H1 (cell line): ENCODE measurements at regions not wholly inside any gene's neighbourhood (a gene's known extent, or its start where the extent isn't known, plus 50 kb on each side); places are given as distances from the start of the nearest gene placed in this dataset.
A peak's percentile ranks its signal among the peaks of the same experiment; 100 is the strongest.

Experiments used
- CTCF ChIA-PET: fragments of 300-600 bp; sonication (Branson Sonifier 250); formaldehyde crosslinking; loops from one replicate; lab custom pipeline; 2021; ENCODE audit not compliant: partially characterized antibody; lab: Charles Lee
- POLR2A ChIA-PET: fragments of 300-600 bp; sonication (Branson Sonifier 250); formaldehyde crosslinking; loops from one replicate; lab custom pipeline; 2021; ENCODE audit warnings: inconsistent platforms; ENCODE audit not compliant: partially characterized antibody; lab: Charles Lee
- DNase-seq, 2 experiments: peaks; one replicate each; pipeline versions ENCODE4 v3.0.0 to v3.0.0-alpha.2; 2010 to 2022; ENCODE audit warnings: low spot score in 2 of 2, low read depth in 1 of 2, mixed read lengths in 1 of 2
- FAIRE-seq: peaks from 2 replicates; lab custom pipeline; 2011; peaks lifted over from hg19 to GRCh38; lab: Jason Lieb, UNC
- H2AFZ ChIP-seq: 2 replicates; pipeline ENCODE4 v1.8.1; 2012; ENCODE audit warnings: low read length, inconsistent platforms
- H2AK5ac ChIP-seq: 2 replicates; pipeline ENCODE4 v1.6.1; 2013; ENCODE audit warnings: low read depth, low read length
- H2BK120ac ChIP-seq: replicated peaks from 2 replicates; pipeline ENCODE3; 2013; ENCODE audit warnings: low read depth, low read length, inconsistent platforms
- H2BK12ac ChIP-seq: 2 replicates; pipeline ENCODE4 v1.6.1; 2013; ENCODE audit warnings: low read depth, low read length
- H2BK15ac ChIP-seq: 2 replicates; pipeline ENCODE4 v1.6.1; 2013; ENCODE audit warnings: low read length
- H2BK20ac ChIP-seq: 2 replicates; pipeline ENCODE4 v1.6.1; 2013; ENCODE audit warnings: low read length
- H2BK5ac ChIP-seq: 2 replicates; pipeline ENCODE4 v1.6.1; 2013; ENCODE audit warnings: low read depth, low read length
- H3K14ac ChIP-seq: 2 replicates; pipeline ENCODE4 v1.6.1; 2013; ENCODE audit warnings: inconsistent platforms; ENCODE audit not compliant: insufficient read length
- H3K18ac ChIP-seq: 2 replicates; pipeline ENCODE4 v1.6.1; 2013; ENCODE audit warnings: low read length; ENCODE audit errors: extremely low read depth
- H3K23ac ChIP-seq: 2 replicates; pipeline ENCODE4 v1.6.1; 2013; ENCODE audit warnings: inconsistent platforms; ENCODE audit not compliant: insufficient read length
- H3K23me2 ChIP-seq: 2 replicates; pipeline ENCODE4 v1.6.1; 2013; ENCODE audit warnings: low read depth, low read length
- H3K27ac ChIP-seq: 2 replicates; pipeline ENCODE4 v1.6.1; 2011; ENCODE audit warnings: low read depth, low read length, inconsistent platforms
- H3K27me3 ChIP-seq, 4 experiments: replicated peaks in 1 of 4; 1 replicate in 1 of 4; 2 replicates in 3 of 4; pipeline versions ENCODE4 v1.6.1 to v1.8.1; 2011 to 2013; ENCODE audit warnings: low read length in 3 of 4, mild to moderate bottlenecking in 3 of 4, inconsistent platforms in 2 of 4, mixed read lengths in 2 of 4, moderate library complexity in 1 of 4; ENCODE audit not compliant: control insufficient read depth in 3 of 4, insufficient read depth in 3 of 4; ENCODE audit errors: extremely low read depth in 1 of 4
- H3K36me3 ChIP-seq, 4 experiments: 2 replicates each; pipeline versions ENCODE4 v1.6.1 to v1.8.1; 2011 to 2013; ENCODE audit warnings: mild to moderate bottlenecking in 4 of 4, low read length in 3 of 4, moderate library complexity in 2 of 4, control low read depth in 1 of 4, inconsistent platforms in 1 of 4; ENCODE audit not compliant: insufficient read depth in 4 of 4, control insufficient read depth in 2 of 4
- H3K4ac ChIP-seq: replicated peaks from 2 replicates; pipeline ENCODE3; 2013; ENCODE audit warnings: low read length, low read depth, mixed read lengths, inconsistent platforms; ENCODE audit not compliant: insufficient read length
- H3K4me1 ChIP-seq, 4 experiments: replicated peaks in 1 of 4; 1 replicate in 1 of 4; 2 replicates in 3 of 4; pipeline versions ENCODE4 v1.6.1 to v1.8.1; 2011 to 2013; ENCODE audit warnings: low read length in 3 of 4, inconsistent platforms in 2 of 4, mixed read lengths in 1 of 4; ENCODE audit not compliant: insufficient read depth in 4 of 4, control insufficient read depth in 3 of 4
- H3K4me2 ChIP-seq, 2 experiments: 2 replicates each; pipeline versions ENCODE4 v1.6.1 to v1.8.1; 2011 to 2013; ENCODE audit warnings: low read depth in 2 of 2, low read length in 2 of 2, control low read depth in 1 of 2, inconsistent platforms in 1 of 2, mild to moderate bottlenecking in 1 of 2; ENCODE audit not compliant: insufficient read depth in 1 of 2
- H3K4me3 ChIP-seq, 4 experiments: fragments of 200-600, 300-600 bp in 1 of 4; sonication (generic), shearing (Covaris generic), sonication (Bioruptor Twin) in 1 of 4; 2 replicates each; pipeline versions ENCODE4 v1.5.1 to v1.8.1; 2011 to 2016; ENCODE audit warnings: low read length in 4 of 4, low read depth in 3 of 4, control low read depth in 2 of 4, inconsistent platforms in 2 of 4, mild to moderate bottlenecking in 2 of 4, mixed read lengths in 1 of 4, moderate library complexity in 1 of 4; ENCODE audit not compliant: insufficient read depth in 2 of 4; ENCODE audit errors: extremely low read depth in 1 of 4
- H3K56ac ChIP-seq: replicated peaks from 2 replicates; pipeline ENCODE3; 2013; ENCODE audit warnings: low read depth, mild to moderate bottlenecking, mixed read lengths, low read length, inconsistent platforms; ENCODE audit not compliant: insufficient read length
- H3K79me1 ChIP-seq: 2 replicates; pipeline ENCODE4 v1.6.1; 2013; ENCODE audit warnings: low read depth, low read length, control low read depth
- H3K79me2 ChIP-seq, 2 experiments: 2 replicates each; pipeline versions ENCODE4 v1.6.1 to v1.8.1; 2012 to 2013; ENCODE audit warnings: low read length in 2 of 2, mild to moderate bottlenecking in 2 of 2, inconsistent platforms in 1 of 2; ENCODE audit not compliant: insufficient read depth in 2 of 2, control insufficient read depth in 1 of 2
- H3K9ac ChIP-seq, 4 experiments: replicated peaks in 1 of 4; 1 replicate in 1 of 4; 2 replicates in 3 of 4; pipeline versions ENCODE4 v1.6.1 to v1.8.1; 2011 to 2013; ENCODE audit warnings: low read depth in 3 of 4, low read length in 3 of 4, control low read depth in 2 of 4, mild to moderate bottlenecking in 2 of 4, moderate library complexity in 2 of 4, inconsistent platforms in 1 of 4; ENCODE audit errors: extremely low read depth in 1 of 4
- H3K9me3 ChIP-seq, 2 experiments: 2 replicates each; pipeline versions ENCODE4 v1.6.1 to v1.8.1; 2012 to 2013; ENCODE audit warnings: mild to moderate bottlenecking in 2 of 2, moderate library complexity in 2 of 2, control low read depth in 1 of 2, inconsistent platforms in 1 of 2, low read depth in 1 of 2, low read length in 1 of 2, mixed read lengths in 1 of 2; ENCODE audit not compliant: insufficient read depth in 2 of 2
- H4K20me1 ChIP-seq, 2 experiments: replicated peaks in 1 of 2; 2 replicates each; pipeline versions ENCODE3 to v1.8.1; 2011 to 2013; ENCODE audit warnings: inconsistent platforms in 2 of 2, low read length in 2 of 2, mild to moderate bottlenecking in 1 of 2; ENCODE audit not compliant: insufficient read depth in 2 of 2, control insufficient read depth in 1 of 2
- H4K5ac ChIP-seq: 2 replicates; pipeline ENCODE4 v1.6.1; 2013; ENCODE audit warnings: low read length, low read depth, mixed read lengths, inconsistent platforms; ENCODE audit not compliant: insufficient read length
- H4K8ac ChIP-seq: 2 replicates; pipeline ENCODE4 v1.8.0; 2013; ENCODE audit warnings: mild to moderate bottlenecking, moderate library complexity, low read length, inconsistent platforms; ENCODE audit not compliant: insufficient read depth; ENCODE audit errors: extremely low read depth
- H4K91ac ChIP-seq: replicated peaks from 2 replicates; pipeline ENCODE3; 2013; ENCODE audit warnings: low read length, mixed read lengths, inconsistent platforms; ENCODE audit not compliant: insufficient read length
- CBX5 ChIP-seq: fragments of 300-800, 300-1000 bp; sonication (generic); IDR thresholded peaks from 2 replicates; pipeline ENCODE4 v1.7.1; 2016; ENCODE audit warnings: antibody characterized with exemption, low read length, low read depth
- CHD1 ChIP-seq: IDR thresholded peaks from 2 replicates; pipeline ENCODE4 v1.6.1; 2012; ENCODE audit warnings: low read depth, low read length, improper control_type of control experiment
- CREB1 ChIP-seq: IDR thresholded peaks from 2 replicates; pipeline ENCODE4 v1.6.1; 2012; ENCODE audit warnings: inconsistent platforms
- EZH2 ChIP-seq: fragments of 200-600 bp; sonication (generic); IDR thresholded peaks from 2 replicates; pipeline ENCODE4 v1.7.1; 2012; ENCODE audit warnings: low read depth, mild to moderate bottlenecking, moderate library complexity, low read length, inconsistent platforms; ENCODE audit not compliant: severe bottlenecking
- GABPA ChIP-seq: IDR thresholded peaks from 2 replicates; pipeline ENCODE4 v1.6.1; 2011; ENCODE audit warnings: mild to moderate bottlenecking, low read length, moderate library complexity, borderline replicate concordance; ENCODE audit not compliant: insufficient read depth
- KDM5A ChIP-seq: fragments of 200-600 bp; IDR thresholded peaks from 2 replicates; pipeline ENCODE4 v1.7.1; 2012; ENCODE audit warnings: mild to moderate bottlenecking, low read length, inconsistent platforms, mixed read lengths
- RFX5 ChIP-seq: IDR thresholded peaks from 2 replicates; pipeline ENCODE4 v1.6.1; 2011; ENCODE audit warnings: low read depth, low read length, improper control_type of control experiment, borderline replicate concordance
- SIRT6 ChIP-seq: IDR thresholded peaks from one replicate; pipeline ENCODE4 v1.7.1; 2012; ENCODE audit warnings: low read length, inconsistent platforms
- SP1 ChIP-seq: IDR thresholded peaks from 2 replicates; pipeline ENCODE4 v1.6.1; 2011; ENCODE audit warnings: low read depth, low read length
- SP2 ChIP-seq: IDR thresholded peaks from 2 replicates; pipeline ENCODE4 v1.6.1; 2012; ENCODE audit warnings: mild to moderate bottlenecking, low read length, inconsistent platforms
- SRF ChIP-seq: IDR thresholded peaks from 2 replicates; pipeline ENCODE4 v1.6.1; 2011; ENCODE audit warnings: mild to moderate bottlenecking, low read depth, low read length, moderate library complexity
- TCF12 ChIP-seq: IDR thresholded peaks from 2 replicates; pipeline ENCODE4 v1.6.1; 2011; ENCODE audit warnings: low read depth, mild to moderate bottlenecking, low read length
- WGBS, 2 experiments: shearing (Covaris generic) in 1 of 2; methylation state at CpG; one replicate each; pipeline versions ENCODE4 v1.1.6 to v1.1.7; 2013 to 2015; ENCODE audit warnings: low lambda C conversion rate in 2 of 2, mixed read lengths in 2 of 2, inconsistent platforms in 1 of 2, low coverage in 1 of 2, missing lambda C conversion rate in 1 of 2; ENCODE audit not compliant: insufficient replicate concordance in 2 of 2, insufficient coverage in 1 of 2, insufficient read length in 1 of 2; ENCODE audit errors: extremely low coverage in 1 of 2, missing lambda C conversion rate in 1 of 2; 5-methylcytosine and 5-hydroxymethylcytosine counted together
- TF ChIP-seq, protein P1 (sequence below), 3 experiments: IDR thresholded peaks; 1 replicate in 2 of 3; 2 replicates in 1 of 3; pipeline versions ENCODE4 v1.5.1 to v1.6.1; 2011; ENCODE audit warnings: low read length in 3 of 3, mild to moderate bottlenecking in 3 of 3, inconsistent platforms in 2 of 3, low read depth in 1 of 3, moderate library complexity in 1 of 3; ENCODE audit not compliant: insufficient read depth in 1 of 3; ENCODE audit errors: control extremely low read depth in 1 of 3

DNA sequence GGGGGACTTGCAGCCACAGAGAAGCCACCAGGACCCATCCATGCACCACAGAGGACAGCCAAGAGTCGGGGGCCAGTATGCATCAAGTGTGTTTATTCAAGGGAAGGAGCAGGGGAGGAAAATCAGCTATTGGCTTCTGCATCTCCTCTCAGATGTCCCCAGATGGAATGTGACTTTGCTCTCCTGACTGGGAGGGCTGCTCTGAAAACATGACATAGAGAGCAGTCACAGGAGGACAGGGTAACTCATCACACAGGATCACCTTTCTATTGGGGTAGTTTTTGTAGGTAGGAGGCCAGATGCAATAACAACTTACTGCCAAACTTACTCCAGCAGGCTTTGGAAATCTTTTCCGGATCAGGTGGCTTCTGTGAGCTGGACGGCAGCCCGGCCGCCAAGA is 121.0 kb upstream of the OPCML start:
- Histone ChIP-seq H3K23me2 (peaks cover 1% of the 10 kb centered on the region; the same call in 1 of the 2 replicates), H4K20me1 (no peaks in the 10 kb centered on the region), H2BK15ac (no peak overlapping the region), H2BK120ac (no peak overlapping the region), H3K4ac (no peak overlapping the region), H3K4me3 (no peak overlapping the region), H3K9me3 (no peaks in the 10 kb centered on the region), H2BK5ac (no peak overlapping the region), H3K56ac (no peak overlapping the region), H2AK5ac (no peak overlapping the region), H3K79me2 (no peaks in the 10 kb centered on the region), H3K23ac (no peak overlapping the region), H3K36me3 (no peaks in the 10 kb centered on the region), H4K5ac (no peak overlapping the region), H3K14ac (no peak overlapping the region), H3K27me3 (peaks cover 0 to 2% (median 0%) of the 10 kb centered on the region in 4 experiments; a peak in 1 of 7 replicates), H3K9ac (no peak overlapping the region), H3K4me1 (peaks cover 0 to 3% (median 0%) of the 10 kb centered on the region in 4 experiments; a peak in 2 of 7 replicates), H2BK12ac (no peak overlapping the region), H3K27ac (no peak overlapping the region), H2AFZ (0 out of 2 replicates have a peak overlapping the region, but pooled peaks have one; percentile 47), H3K4me2 (no peak overlapping the region), H3K18ac (no peak overlapping the region), H3K79me1 (no peaks in the 10 kb centered on the region), H2BK20ac (no peak overlapping the region), H4K91ac (no peak overlapping the region), H4K8ac (no peak overlapping the region)
- WGBS, 2 experiments: 89% methylated on average over 5 of the region's 5 CpGs; no CpG with 5 or more reads in 1 of the 2 experiments
- DNase-seq: peak in 1 of 2 experiments; percentile 36
- FAIRE-seq: no peak
- ChIA-PET CTCF (interaction anchor here (1.3 to 5.0 kb wide), 2 partner anchors 34 to 77 kb away, joined by 3 to 14 read pairs; no protein-coding TSS in a partner anchor), POLR2A (no interaction called here)
- no peak for TF ChIP-seq SRF
- no peak for TF ChIP-seq KDM5A
- TF ChIP-seq CBX5: no peak
- no peak for TF ChIP-seq CHD1
- no peak for TF ChIP-seq SP2
- no peak for TF ChIP-seq TCF12
- TF ChIP-seq, protein P1, sequence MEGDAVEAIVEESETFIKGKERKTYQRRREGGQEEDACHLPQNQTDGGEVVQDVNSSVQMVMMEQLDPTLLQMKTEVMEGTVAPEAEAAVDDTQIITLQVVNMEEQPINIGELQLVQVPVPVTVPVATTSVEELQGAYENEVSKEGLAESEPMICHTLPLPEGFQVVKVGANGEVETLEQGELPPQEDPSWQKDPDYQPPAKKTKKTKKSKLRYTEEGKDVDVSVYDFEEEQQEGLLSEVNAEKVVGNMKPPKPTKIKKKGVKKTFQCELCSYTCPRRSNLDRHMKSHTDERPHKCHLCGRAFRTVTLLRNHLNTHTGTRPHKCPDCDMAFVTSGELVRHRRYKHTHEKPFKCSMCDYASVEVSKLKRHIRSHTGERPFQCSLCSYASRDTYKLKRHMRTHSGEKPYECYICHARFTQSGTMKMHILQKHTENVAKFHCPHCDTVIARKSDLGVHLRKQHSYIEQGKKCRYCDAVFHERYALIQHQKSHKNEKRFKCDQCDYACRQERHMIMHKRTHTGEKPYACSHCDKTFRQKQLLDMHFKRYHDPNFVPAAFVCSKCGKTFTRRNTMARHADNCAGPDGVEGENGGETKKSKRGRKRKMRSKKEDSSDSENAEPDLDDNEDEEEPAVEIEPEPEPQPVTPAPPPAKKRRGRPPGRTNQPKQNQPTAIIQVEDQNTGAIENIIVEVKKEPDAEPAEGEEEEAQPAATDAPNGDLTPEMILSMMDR (IDR thresholded peaks at IDR 0.05; ENCODE audit: control extremely low read depth in 1 of 3, insufficient read depth in 1 of 3, low read depth in 1 of 3, low read length in 3 of 3): no peak
- no peak for TF ChIP-seq RFX5
- no peak for TF ChIP-seq SIRT6
- TF ChIP-seq EZH2: no peak
- TF ChIP-seq GABPA: no peak
- TF ChIP-seq SP1: no peak
- no peak for TF ChIP-seq CREB1
